HL-60/S4 treated with phorbol 12-myristate 13-acetate at 8.2 ng/mL for 4 days and 3 days (cell line): ENCODE measurements at regions not wholly inside any gene's neighbourhood (a gene's known extent, or its start where the extent isn't known, plus 50 kb on each side); places are given as distances from the start of the nearest gene placed in this dataset.

Experiments used
- in situ Hi-C: fragments of 300-500 bp; cut with MboI; formaldehyde crosslinking; loops from 2 replicates; pipeline ENCODE4 v1.15.0; 2022; ENCODE audit warnings: low sequenced_read_pairs

GRCh38 chrX:103158317-103158621 lies 56.6 kb upstream of the BEX4 start:
- in situ Hi-C loops: loop anchor here (25.0 kb wide), 1 partner anchor 196 kb away; no protein-coding TSS in a partner anchor

GRCh38 chrX:103157496-103158316 lies 57.2 kb upstream of the BEX4 start:
- in situ Hi-C loops: loop anchor here (25.0 kb wide), 1 partner anchor 195 kb away; no protein-coding TSS in a partner anchor

GRCh38 chrX:103155201-103155600 lies 59.7 kb upstream of the BEX4 start:
- in situ Hi-C loops: loop anchor here (25.0 kb wide), 1 partner anchor 193 kb away; no protein-coding TSS in a partner anchor

GRCh38 chrX:103153661-103154060 lies 60.7 kb upstream of the NXF3 start:
- in situ Hi-C loops: loop anchor here (25.0 kb wide), 1 partner anchor 191 kb away; no protein-coding TSS in a partner anchor

- in situ Hi-C loops: loop anchor here (25.0 kb wide), 1 partner anchor 189 kb away; no protein-coding TSS in a partner anchor
These were observed 58.9 kb upstream of the NXF3 start for GRCh38 chrX:103151799-103152198.

- in situ Hi-C loops: loop anchor here (25.0 kb wide), 1 partner anchor 187 kb away; no protein-coding TSS in a partner anchor
These were observed 56.7 kb upstream of the NXF3 start for GRCh38 chrX:103149652-103150051.

GRCh38 chrX:103148075-103148474 lies 55.1 kb upstream of the NXF3 start:
- in situ Hi-C loops: no loop called here
